PFSK-1 (cell line): ENCODE measurements at regions not wholly inside any gene's neighbourhood (a gene's known extent, or its start where the extent isn't known, plus 50 kb on each side); places are given as distances from the start of the nearest gene placed in this dataset.

Experiments used
- FOXP2 ChIP-seq: optimal IDR thresholded peaks from 2 replicates; pipeline ENCODE3; 2011; ENCODE audit warnings: borderline replicate concordance, control low read depth, inconsistent platforms; ENCODE audit not compliant: insufficient read depth; ENCODE audit errors: extremely low read length, extremely low read depth
- POLR2AphosphoS5 ChIP-seq: IDR thresholded peaks from 2 replicates; pipeline ENCODE4 v1.6.1; 2012; ENCODE audit warnings: low read depth, mild to moderate bottlenecking, control low read depth, low read length, moderate library complexity
- REST ChIP-seq, 2 experiments: IDR thresholded peaks; 2 replicates each; pipeline versions ENCODE4 v1.6.1 to v1.8.0; 2011 to 2012; ENCODE audit warnings: low read depth in 2 of 2, low read length in 2 of 2, control low read depth in 1 of 2, inconsistent platforms in 1 of 2, mild to moderate bottlenecking in 1 of 2, moderate library complexity in 1 of 2; ENCODE audit not compliant: insufficient read depth in 1 of 2
- SIN3A ChIP-seq: IDR thresholded peaks from 2 replicates; pipeline ENCODE4 v1.6.1; 2012; ENCODE audit warnings: mild to moderate bottlenecking, low read length, moderate library complexity, borderline replicate concordance; ENCODE audit not compliant: insufficient read depth
- TAF1 ChIP-seq: IDR thresholded peaks from 2 replicates; pipeline ENCODE4 v1.6.1; 2012; ENCODE audit warnings: low read length, control low read depth, borderline replicate concordance; ENCODE audit not compliant: insufficient read depth

- no peak for TF ChIP-seq SIN3A
- no peak for TF ChIP-seq TAF1
- no peak for TF ChIP-seq REST (IDR thresholded peaks at IDR 0.05; ENCODE audit: insufficient read depth in 1 of 2, low read depth in 2 of 2, low read length in 2 of 2)
- no peak for TF ChIP-seq POLR2AphosphoS5
- TF ChIP-seq FOXP2: no peak
Observed at GRCh38 chr1:37147906-37148305, 113.6 kb upstream of the GRIK3 start.
